GM12878 (cell line): ENCODE measurements at regions not wholly inside any gene's neighbourhood (a gene's known extent, or its start where the extent isn't known, plus 50 kb on each side); places are given as distances from the start of the nearest gene placed in this dataset.

Source experiments
- ATAC-seq: fragments of 200-7000 bp; cut with Tn5 transposase; 3 replicates; pipeline ENCODE4 v1.9.1; 2020; ENCODE audit warnings: mild to moderate bottlenecking, moderate library complexity
- BruUV-seq: library from RNA; stranded (reverse); fragments of 400-500 nt; replicated peaks from 2 replicates; lab custom pipeline; 2021; lab: Mats Ljungman, UMichigan
- CTCF ChIA-PET: fragments of 300-600 bp; sonication (Branson Sonifier 250); formaldehyde crosslinking; extraction: SDS; loops from one replicate; lab custom pipeline; 2021; ENCODE audit warnings: inconsistent platforms; lab: Yijun Ruan, JAX
- POLR2A ChIA-PET: fragments of 350-600 bp; formaldehyde crosslinking; extraction: SDS; loops from one replicate; lab custom pipeline; 2021; ENCODE audit warnings: inconsistent platforms; lab: Charles Lee
- RAD21 ChIA-PET: fragments of 300-600 bp; sonication (Branson Sonifier 250); formaldehyde crosslinking; loops from one replicate; lab custom pipeline; 2023; ENCODE audit warnings: antibody characterized with exemption; ENCODE audit not compliant: unreplicated experiment; lab: Charles Lee
- SMC1A ChIA-PET: fragments of 300-600 bp; sonication (Branson Sonifier 250); formaldehyde crosslinking; loops from one replicate; lab custom pipeline; 2023; ENCODE audit not compliant: unreplicated experiment, uncharacterized antibody; lab: Charles Lee
- DNase-seq: peaks from one replicate; pipeline ENCODE4 v3.0.0-alpha.2; 2011; ENCODE audit warnings: low read depth, low spot score
- FAIRE-seq: peaks from 3 replicates; lab custom pipeline; 2011; peaks lifted over from hg19 to GRCh38; lab: Jason Lieb, UNC
- H2AFZ ChIP-seq: 2 replicates; pipeline ENCODE4 v1.6.0; 2011; ENCODE audit warnings: low read depth, low read length, control low read depth; ENCODE audit not compliant: control insufficient read depth
- H3K27ac ChIP-seq: 2 replicates; pipeline ENCODE4 v1.5.1; 2011; ENCODE audit warnings: control low read depth; ENCODE audit not compliant: control insufficient read depth, insufficient read depth
- H3K27me3 ChIP-seq, 2 experiments: replicated peaks in 1 of 2; 2 replicates each; pipeline versions ENCODE4 v1.6.0 to v1.6.1; 2011; ENCODE audit warnings: low read length in 1 of 2; ENCODE audit not compliant: control insufficient read depth in 2 of 2, insufficient read depth in 2 of 2
- H3K36me3 ChIP-seq, 2 experiments: 2 replicates each; pipeline ENCODE4 v1.5.1; 2011; ENCODE audit warnings: low read length in 1 of 2; ENCODE audit not compliant: control insufficient read depth in 2 of 2, insufficient read depth in 2 of 2
- H3K4me1 ChIP-seq: 2 replicates; pipeline ENCODE4 v1.6.1; 2011; ENCODE audit warnings: mild to moderate bottlenecking, low read length, moderate library complexity, mixed read lengths; ENCODE audit not compliant: control insufficient read depth, insufficient read depth
- H3K4me2 ChIP-seq: 2 replicates; pipeline ENCODE4 v1.6.0; 2011; ENCODE audit warnings: control low read depth; ENCODE audit not compliant: control insufficient read depth, insufficient read depth
- H3K4me3 ChIP-seq: fragments of 200-600 bp; sonication (generic); 2 replicates; pipeline ENCODE4 v1.5.1; 2016
- H3K79me2 ChIP-seq: 2 replicates; pipeline ENCODE4 v1.6.0; 2011; ENCODE audit warnings: low read length; ENCODE audit not compliant: control insufficient read depth, insufficient read depth
- H3K9ac ChIP-seq: 2 replicates; pipeline ENCODE4 v1.8.0; 2011; ENCODE audit warnings: low read length, control low read depth, mixed read lengths; ENCODE audit not compliant: control insufficient read depth, insufficient read depth
- H3K9me3 ChIP-seq: replicated peaks from 3 replicates; pipeline ENCODE4 v1.5.1; 2011; ENCODE audit warnings: mild to moderate bottlenecking, low read length; ENCODE audit not compliant: control insufficient read depth, insufficient read depth
- H4K20me1 ChIP-seq: 2 replicates; pipeline ENCODE4 v1.6.0; 2011; ENCODE audit not compliant: control insufficient read depth, insufficient read depth
- BCL11A ChIP-seq: IDR thresholded peaks from 2 replicates; pipeline ENCODE4 v1.6.1; 2011; ENCODE audit warnings: low read depth, low read length
- CBFB ChIP-seq: IDR thresholded peaks from 2 replicates; pipeline ENCODE4 v1.6.1; 2016; ENCODE audit warnings: antibody characterized with exemption, low read depth
- CEBPB ChIP-seq, 2 experiments: fragments of 150-350 bp in 1 of 2; IDR thresholded peaks; 2 replicates each; pipeline ENCODE4 v1.6.1; 2012 to 2014; ENCODE audit warnings: low read depth in 2 of 2, low read length in 2 of 2, borderline replicate concordance in 1 of 2, inconsistent platforms in 1 of 2
- MTA3 ChIP-seq: IDR thresholded peaks from 2 replicates; pipeline ENCODE4 v1.6.1; 2012; ENCODE audit warnings: low read length, inconsistent platforms, borderline replicate concordance
- POLR2AphosphoS2 ChIP-seq: IDR thresholded peaks from 2 replicates; pipeline ENCODE4 v1.6.1; 2011; ENCODE audit warnings: low read depth, mild to moderate bottlenecking, low read length, improper control_type of control experiment, moderate library complexity
- RUNX3 ChIP-seq: IDR thresholded peaks from 2 replicates; pipeline ENCODE4 v1.6.1; 2012; ENCODE audit warnings: low read length, inconsistent platforms
- SREBF1 ChIP-seq: IDR thresholded peaks from 2 replicates; pipeline ENCODE4 v1.6.1; 2012; ENCODE audit warnings: mild to moderate bottlenecking, low read length
- TCF7 ChIP-seq: IDR thresholded peaks from 2 replicates; pipeline ENCODE4 v1.6.1; 2014; ENCODE audit warnings: antibody characterized with exemption, borderline replicate concordance
- ZBTB33 ChIP-seq: fragments of 450-650 bp; IDR thresholded peaks from 2 replicates; pipeline ENCODE4 v1.6.1; 2017; ENCODE audit warnings: mild to moderate bottlenecking
- WGBS: methylation state at CpG from one replicate; pipeline ENCODE4 v1.1.6; 2016; ENCODE audit warnings: low lambda C conversion rate; ENCODE audit not compliant: insufficient replicate concordance, insufficient coverage; ENCODE audit errors: missing lambda C conversion rate; 5-methylcytosine and 5-hydroxymethylcytosine counted together
- in situ Hi-C: fragments of 300-500 bp; cut with MboI; formaldehyde crosslinking; loops from 9 replicates; pipeline ENCODE4 v1.14.3; 2018; ENCODE audit warnings: mixed read lengths
- intact Hi-C: fragments of 100-400 bp; cut with micrococcal nuclease; formaldehyde crosslinking; loops from one replicate; pipeline ENCODE4 v1.14.2; 2022; ENCODE audit not compliant: unreplicated experiment

DNA sequence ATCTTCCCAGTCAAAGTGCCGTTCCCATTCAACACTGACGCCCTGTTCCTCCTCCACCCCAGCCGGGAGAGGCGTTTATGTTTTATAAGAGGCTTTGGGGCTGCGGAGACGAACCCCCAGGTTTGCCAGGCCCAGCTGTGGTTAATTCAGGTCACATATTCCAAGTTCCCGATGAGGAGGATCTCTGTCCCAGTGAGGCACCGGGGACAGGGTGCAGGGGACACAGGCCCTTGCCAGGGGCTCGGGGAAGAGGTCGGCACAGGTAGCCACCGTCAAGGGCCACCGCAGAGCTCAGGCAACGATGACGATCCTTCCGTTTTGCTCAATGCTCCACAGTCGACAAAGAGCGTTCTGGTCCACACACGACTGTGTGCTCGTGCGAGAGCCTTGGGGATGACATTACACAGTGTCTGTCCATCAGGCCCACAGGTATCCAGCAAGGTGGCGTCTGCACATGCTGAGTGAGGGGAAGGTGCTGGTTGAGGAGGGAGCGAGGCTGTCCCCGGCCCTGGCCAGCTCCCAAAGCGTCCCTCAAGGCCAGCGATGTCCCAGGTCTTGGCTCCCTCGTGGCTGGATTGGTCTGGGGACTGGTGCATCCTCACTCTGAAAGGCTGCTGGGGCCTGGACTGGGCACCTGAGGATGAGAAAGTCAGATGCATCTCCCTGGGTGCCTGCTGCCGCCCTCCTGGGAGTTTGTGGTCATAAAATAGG, 189.2 kb upstream of the C14orf180 start (continued):
- TF ChIP-seq ZBTB33, result no peak
- TF ChIP-seq POLR2AphosphoS2, result no peak
- no peak for TF ChIP-seq RUNX3

DNA sequence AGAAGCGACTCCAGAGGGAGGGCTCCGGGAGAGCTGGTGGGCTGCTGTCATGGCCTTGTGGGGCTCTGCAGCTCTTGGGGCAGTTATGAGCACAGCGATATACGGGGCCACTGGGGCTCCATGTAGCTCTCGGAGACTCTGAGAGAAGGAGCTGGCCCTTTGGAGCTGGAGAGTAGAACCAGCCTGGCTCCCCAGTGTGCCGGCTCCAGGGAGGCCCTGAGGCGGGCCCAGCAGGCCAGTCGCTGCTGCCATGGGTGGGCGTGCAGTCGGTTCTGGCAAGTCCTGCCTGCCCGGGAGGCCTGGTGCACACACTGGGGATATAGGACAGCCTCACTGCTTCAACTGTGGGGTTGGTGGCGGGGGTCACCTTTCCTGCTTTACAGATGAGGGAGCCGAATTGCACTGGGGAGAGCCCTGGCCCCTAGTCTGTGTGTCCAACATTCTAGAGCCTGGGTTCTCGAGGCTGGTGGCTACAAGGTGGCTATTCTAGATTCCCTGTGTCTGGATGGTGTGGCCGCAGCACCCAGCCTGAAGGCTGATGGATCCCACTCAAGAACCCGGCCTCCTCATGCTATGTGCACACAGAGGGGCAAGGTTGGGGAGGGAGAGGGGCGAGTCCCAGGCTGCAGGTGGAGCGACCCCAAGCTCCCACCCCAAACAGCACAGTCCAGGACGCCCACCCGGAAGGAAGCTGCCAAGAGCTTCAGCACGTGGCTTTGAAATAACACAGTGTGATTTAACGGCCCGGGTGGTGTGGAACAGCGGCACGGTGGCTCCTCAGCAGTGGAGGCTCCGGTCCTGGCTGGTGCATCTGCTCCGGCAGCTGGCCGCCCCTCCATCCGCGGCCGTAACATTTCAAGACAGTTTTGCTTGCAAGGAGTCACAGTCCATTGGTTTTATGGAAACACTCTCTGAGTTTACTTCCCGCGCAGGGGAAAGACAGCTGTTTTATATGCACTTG, 188.3 kb upstream of the C14orf180 start:
- in situ Hi-C loops (no loop called here), intact Hi-C loops (no loop called here)
- no peak for FAIRE-seq
- ChIA-PET SMC1A (interaction anchor here (0.6 kb wide), 1 partner anchor 692 kb away, joined by 3 read pairs; no protein-coding TSS in a partner anchor), CTCF (interaction anchor here (0.5 kb wide), 1 partner anchor 127 kb away, joined by 3 read pairs; no protein-coding TSS in a partner anchor), POLR2A (no interaction called here), RAD21 (interaction anchor here (0.8 kb wide), 1 partner anchor 11 kb away, joined by 4 read pairs; no protein-coding TSS in a partner anchor)
- no peak for TF ChIP-seq SREBF1
- TF ChIP-seq CBFB, result no peak
- TF ChIP-seq BCL11A, result no peak
- TF ChIP-seq CEBPB (IDR thresholded peaks at IDR 0.05; ENCODE audit: borderline replicate concordance in 1 of 2, low read depth in 2 of 2, low read length in 2 of 2), result no peak
- no peak for TF ChIP-seq MTA3
- TF ChIP-seq TCF7, result no peak
- Histone ChIP-seq H4K20me1 (no peaks in the 10 kb centered on the region), H3K27ac (no peak overlapping the region), H3K27me3 (no peaks in the 10 kb centered on the region; a peak in 1 of 4 replicates), H3K36me3 (no peaks in the 10 kb centered on the region), H3K4me3 (no peak overlapping the region), H3K9me3 (no peaks in the 10 kb centered on the region; the same call in 2 of the 3 replicates), H3K4me2 (no peak overlapping the region), H3K79me2 (no peaks in the 10 kb centered on the region), H3K9ac (no peak overlapping the region), H2AFZ (peak overlapping the region; percentile 29), H3K4me1 (peaks cover 16% of the 10 kb centered on the region)
- no peak for ATAC-seq
- WGBS, result 44% methylated on average over 33 of the region's 33 CpGs
- BruUV-seq, result no TSS peak
- DNase-seq, result no peak
